NT2/D1 (cell line): ENCODE measurements at regions not wholly inside any gene's neighbourhood (a gene's known extent, or its start where the extent isn't known, plus 50 kb on each side); places are given as distances from the start of the nearest gene placed in this dataset.

Experiments
- SUZ12 ChIP-seq: IDR thresholded peaks from 2 replicates; pipeline ENCODE4 v1.6.1; 2011; ENCODE audit not compliant: insufficient read length, insufficient read depth; ENCODE audit errors: extremely low read depth
- YY1 ChIP-seq: IDR thresholded peaks from 2 replicates; pipeline ENCODE4 v1.6.1; 2011; ENCODE audit not compliant: insufficient read length, insufficient read depth
- ZNF274 ChIP-seq: IDR thresholded peaks from 2 replicates; pipeline ENCODE4 v1.6.1; 2011; ENCODE audit warnings: mild to moderate bottlenecking, low read depth, low read length

- TF ChIP-seq SUZ12 (no peak), YY1 (no peak), ZNF274 (no peak)
Measured at GRCh38 chr15:91603384-91604080, 250.0 kb upstream of the SLCO3A1 start.
